Kasumi-1 (cell line): ENCODE measurements at regions not wholly inside any gene's neighbourhood (a gene's known extent, or its start where the extent isn't known, plus 50 kb on each side); places are given as distances from the start of the nearest gene placed in this dataset.
A peak's percentile ranks its signal among the peaks of the same experiment; 100 is the strongest.

ENCODE experiments used
- DNase-seq, 2 experiments: peaks; one replicate each; lab custom pipeline; 2025; lab: John Stamatoyannopoulos, UW

- DNase-seq = peak in 1 of 2 experiments; percentile 36
Observed at GRCh38 chr4:144574000-144574399, 72.0 kb upstream of the HHIP start.

- DNase-seq = no peak
Observed at GRCh38 chr4:144574509-144574908, 71.4 kb upstream of the HHIP start.

GRCh38 chr4:144575181-144575580, 70.8 kb upstream of the HHIP start:
- peak in 1 of 2 experiments; percentile 13 for DNase-seq

- no peak for DNase-seq
Observed at GRCh38 chr4:144578681-144579080, 67.3 kb upstream of the HHIP start.

- DNase-seq = no peak
Observed at GRCh38 chr4:144579411-144580030, 66.4 kb upstream of the HHIP start.

GRCh38 chr4:144580430-144580829, 65.5 kb upstream of the HHIP start:
- DNase-seq = no peak

- DNase-seq = no peak
Observed at GRCh38 chr4:144582105-144582850, 63.7 kb upstream of the HHIP start.

GRCh38 chr4:144582975-144583374, 63.0 kb upstream of the HHIP start:
- no peak for DNase-seq

GRCh38 chr4:144583658-144584057, 62.3 kb upstream of the HHIP start:
- DNase-seq = no peak

- no peak for DNase-seq
Observed at GRCh38 chr4:144584428-144584827, 61.5 kb upstream of the HHIP start.

- no peak for DNase-seq
Observed at GRCh38 chr4:144589512-144589911, 56.4 kb upstream of the HHIP start.

GRCh38 chr4:144590020-144590419, 55.9 kb upstream of the HHIP start:
- no peak for DNase-seq

- peak; percentile 9 to 21 for DNase-seq
Observed at GRCh38 chr4:144591401-144591800, 54.6 kb upstream of the HHIP start.

GRCh38 chr4:144592264-144592663, 53.7 kb upstream of the HHIP start:
- no peak for DNase-seq

- no peak for DNase-seq
Observed at GRCh38 chr4:144594471-144594986, 51.4 kb upstream of the HHIP start.

- DNase-seq = no peak
Observed at GRCh38 chr4:144595681-144596080, 50.3 kb upstream of the HHIP start.
